ENCODE measurements at regions not wholly inside any gene's neighbourhood (a gene's known extent, or its start where the extent isn't known, plus 50 kb on each side); places are given as distances from the start of the nearest gene placed in this dataset.

- TF ChIP-seq CTCF (IDR thresholded peaks at IDR 0.05; ENCODE audit: low read depth, low read length, poor library complexity, severe bottlenecking) (no peak), EZH2phosphoT487 (IDR thresholded peaks at IDR 0.05; ENCODE audit: borderline replicate concordance, low read length) (no peak)
Observed at GRCh38 chr11:97964332-97965004, 1056.3 kb upstream of the CNTN5 start.
